ENCODE measurements at regions not wholly inside any gene's neighbourhood (a gene's known extent, or its start where the extent isn't known, plus 50 kb on each side); places are given as distances from the start of the nearest gene placed in this dataset.

GRCh38 chrX:118219866-118220265 is 103.3 kb upstream of the KLHL13 start:
- DNase-seq (no peak), ATAC-seq (ENCODE audit: poor library complexity) (no peak)
- Histone ChIP-seq H3K27ac (ENCODE audit: low read depth in 1 of 2, low read length in 2 of 2) (no peak overlapping the region), H3K4me1 (ENCODE audit: insufficient read depth, low read length) (no peaks in the 10 kb centered on the region), H3K4me3 (ENCODE audit: low read length) (no peak overlapping the region), H3K27me3 (ENCODE audit: control insufficient read depth in 1 of 2, insufficient read depth in 2 of 2, low read length in 2 of 2) (no peaks in the 10 kb centered on the region), H3K9me3 (ENCODE audit: control insufficient read depth in 1 of 2, insufficient read depth in 1 of 2, low read length in 2 of 2) (no peaks in the 10 kb centered on the region), H3K36me3 (ENCODE audit: insufficient read depth, low read length) (no peaks in the 10 kb centered on the region)
- H3K36me3 Mint-ChIP-seq (ENCODE audit: low read depth) = no peaks in the 10 kb centered on the region
- H3K27me3 Mint-ChIP-seq = no peaks in the 10 kb centered on the region
- POLR2A ChIA-PET = no interaction called here
- CTCF ChIA-PET = no interaction called here
- TF ChIP-seq CTCF (IDR thresholded peaks at IDR 0.05) = no peak
- no peaks in the 10 kb centered on the region for H3K4me1 Mint-ChIP-seq (ENCODE audit: low read depth)
- no peaks in the 10 kb centered on the region for H3K9me3 Mint-ChIP-seq
- intact Hi-C loops (cut with DNase I, micrococcal nuclease) = no loop called here
- H3K27ac Mint-ChIP-seq = no peak overlapping the region
- H3K4me3 Mint-ChIP-seq = no peak overlapping the region

GRCh38 chrX:118220509-118220908 is 103.9 kb upstream of the KLHL13 start:
- CTCF ChIA-PET = no interaction called here

GRCh38 chrX:118221270-118221669 is 104.7 kb upstream of the KLHL13 start:
- Histone ChIP-seq H3K27ac (ENCODE audit: low read depth in 1 of 2, low read length in 2 of 2) (no peak overlapping the region), H3K27me3 (ENCODE audit: control insufficient read depth in 1 of 2, insufficient read depth in 2 of 2, low read length in 2 of 2) (no peaks in the 10 kb centered on the region), H3K9me3 (ENCODE audit: control insufficient read depth in 1 of 2, insufficient read depth in 1 of 2, low read length in 2 of 2) (no peaks in the 10 kb centered on the region), H3K4me3 (ENCODE audit: low read length) (no peak overlapping the region), H3K4me1 (ENCODE audit: insufficient read depth, low read length) (no peaks in the 10 kb centered on the region), H3K36me3 (ENCODE audit: insufficient read depth, low read length) (no peaks in the 10 kb centered on the region)
- no peaks in the 10 kb centered on the region for H3K9me3 Mint-ChIP-seq
- DNase-seq = no peak
- ChIA-PET POLR2A (no interaction called here), CTCF (no interaction called here)
- H3K36me3 Mint-ChIP-seq (ENCODE audit: low read depth) = no peaks in the 10 kb centered on the region
- no peak overlapping the region for H3K4me3 Mint-ChIP-seq
- no peak for TF ChIP-seq CTCF (IDR thresholded peaks at IDR 0.05)
- no peak for ATAC-seq (ENCODE audit: poor library complexity)
- no peaks in the 10 kb centered on the region for H3K4me1 Mint-ChIP-seq (ENCODE audit: low read depth)
- H3K27ac Mint-ChIP-seq = no peak overlapping the region
- intact Hi-C loops (cut with DNase I, micrococcal nuclease) = no loop called here
- H3K27me3 Mint-ChIP-seq = no peaks in the 10 kb centered on the region

More at GRCh38 chrX:118220509-118220908, 103.9 kb upstream of the KLHL13 start:
- Mint-ChIP-seq H3K27ac (no peak overlapping the region), H3K9me3 (no peaks in the 10 kb centered on the region), H3K36me3 (ENCODE audit: low read depth) (no peaks in the 10 kb centered on the region), H3K4me3 (no peak overlapping the region), H3K4me1 (ENCODE audit: low read depth) (no peaks in the 10 kb centered on the region), H3K27me3 (no peaks in the 10 kb centered on the region)
- Histone ChIP-seq H3K27me3 (ENCODE audit: control insufficient read depth in 1 of 2, insufficient read depth in 2 of 2, low read length in 2 of 2) (no peaks in the 10 kb centered on the region), H3K4me1 (ENCODE audit: insufficient read depth, low read length) (no peaks in the 10 kb centered on the region), H3K27ac (ENCODE audit: low read depth in 1 of 2, low read length in 2 of 2) (no peak overlapping the region), H3K9me3 (ENCODE audit: control insufficient read depth in 1 of 2, insufficient read depth in 1 of 2, low read length in 2 of 2) (no peaks in the 10 kb centered on the region), H3K4me3 (ENCODE audit: low read length) (no peak overlapping the region), H3K36me3 (ENCODE audit: insufficient read depth, low read length) (no peaks in the 10 kb centered on the region)
- TF ChIP-seq CTCF (IDR thresholded peaks at IDR 0.05) = no peak
- ATAC-seq (ENCODE audit: poor library complexity) = no peak
- POLR2A ChIA-PET = no interaction called here
- intact Hi-C loops (cut with DNase I, micrococcal nuclease) = no loop called here
- DNase-seq = no peak

All from CD4-positive, alpha-beta T cell (primary cell).